ENCODE measurements at regions not wholly inside any gene's neighbourhood (a gene's known extent, or its start where the extent isn't known, plus 50 kb on each side); places are given as distances from the start of the nearest gene placed in this dataset.
"Not testable (repeated sequence)": the region's sequence is repeated elsewhere in the genome, so short reads cannot be mapped to it uniquely, and the experiment has no call there.

DNA sequence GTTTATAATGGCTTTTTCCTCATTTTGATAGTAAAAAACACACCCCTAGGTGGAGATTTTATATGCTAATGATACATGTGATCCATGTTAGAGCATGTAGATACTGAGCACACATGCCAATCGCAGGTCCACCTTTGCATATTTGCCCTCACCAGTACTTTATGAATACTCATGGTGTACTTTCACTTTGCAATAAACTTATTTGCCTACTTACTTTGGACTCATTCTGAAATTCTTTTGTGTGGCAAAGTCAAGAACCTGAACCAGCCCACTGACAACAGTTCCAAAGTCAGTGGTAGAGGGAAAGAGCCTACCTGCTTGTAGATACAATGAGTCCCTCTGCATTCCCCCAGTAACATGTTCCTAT is 58.5 kb upstream of the DHRS4 start:
- Histone ChIP-seq H3K27ac (ENCODE audit: low read length) (no peak overlapping the region), H3K4me1 (ENCODE audit: control insufficient read depth, insufficient read depth, low read length) (no peaks in the 10 kb centered on the region), H3K27me3 (ENCODE audit: control insufficient read depth, insufficient read depth, low read length) (no peaks in the 10 kb centered on the region), H3K4me3 (ENCODE audit: low read length) (no peak overlapping the region), H3K9me3 (ENCODE audit: control insufficient read depth, insufficient read depth, low read length) (no peaks in the 10 kb centered on the region), H3K36me3 (ENCODE audit: control insufficient read depth, insufficient read depth, low read length) (no peaks in the 10 kb centered on the region)
- DNase-seq (ENCODE audit: low read depth, low spot score): no peak
- WGBS (ENCODE audit: insufficient coverage, insufficient read length): no CpG with 5 or more reads among the region's 1 CpG

- no peak for DNase-seq (ENCODE audit: low read depth, low spot score)
- H3K4me3 ChIP-seq (ENCODE audit: low read length): no peak overlapping the region
- H3K36me3 ChIP-seq (ENCODE audit: control insufficient read depth, insufficient read depth, low read length): no peaks in the 10 kb centered on the region
- no peaks in the 10 kb centered on the region for H3K4me1 ChIP-seq (ENCODE audit: control insufficient read depth, insufficient read depth, low read length)
- H3K9me3 ChIP-seq (ENCODE audit: control insufficient read depth, insufficient read depth, low read length): no peaks in the 10 kb centered on the region
- no peaks in the 10 kb centered on the region for H3K27me3 ChIP-seq (ENCODE audit: control insufficient read depth, insufficient read depth, low read length)
- WGBS (ENCODE audit: insufficient coverage, insufficient read length): no CpG with 5 or more reads among the region's 3 CpGs
- H3K27ac ChIP-seq (ENCODE audit: low read length): no peak overlapping the region
Measured at GRCh38 chr14:23895480-23895879, 58.1 kb upstream of the DHRS4 start.

GRCh38 chr14:23896609-23897153 is 56.9 kb upstream of the DHRS4 start:
- H3K27ac ChIP-seq (ENCODE audit: low read length): no peak overlapping the region
- no peaks in the 10 kb centered on the region for H3K4me1 ChIP-seq (ENCODE audit: control insufficient read depth, insufficient read depth, low read length)
- no CpG with 5 or more reads among the region's 5 CpGs for WGBS (ENCODE audit: insufficient coverage, insufficient read length)
- H3K27me3 ChIP-seq (ENCODE audit: control insufficient read depth, insufficient read depth, low read length): no peaks in the 10 kb centered on the region
- H3K36me3 ChIP-seq (ENCODE audit: control insufficient read depth, insufficient read depth, low read length): no peaks in the 10 kb centered on the region
- no peaks in the 10 kb centered on the region for H3K9me3 ChIP-seq (ENCODE audit: control insufficient read depth, insufficient read depth, low read length)
- DNase-seq (ENCODE audit: low read depth, low spot score): no peak
- H3K4me3 ChIP-seq (ENCODE audit: low read length): no peak overlapping the region

- DNase-seq (ENCODE audit: low read depth, low spot score); H3K36me3 ChIP-seq (ENCODE audit: control insufficient read depth, insufficient read depth, low read length); H3K4me1 ChIP-seq (ENCODE audit: control insufficient read depth, insufficient read depth, low read length); H3K4me3 ChIP-seq (ENCODE audit: low read length); H3K27me3 ChIP-seq (ENCODE audit: control insufficient read depth, insufficient read depth, low read length); H3K9me3 ChIP-seq (ENCODE audit: control insufficient read depth, insufficient read depth, low read length); H3K27ac ChIP-seq (ENCODE audit: low read length): not testable (repeated sequence)
- no CpG with 5 or more reads among the region's 2 CpGs for WGBS (ENCODE audit: insufficient coverage, insufficient read length)
Measured at GRCh38 chr14:23897291-23897690, 56.3 kb upstream of the DHRS4 start.

DNA sequence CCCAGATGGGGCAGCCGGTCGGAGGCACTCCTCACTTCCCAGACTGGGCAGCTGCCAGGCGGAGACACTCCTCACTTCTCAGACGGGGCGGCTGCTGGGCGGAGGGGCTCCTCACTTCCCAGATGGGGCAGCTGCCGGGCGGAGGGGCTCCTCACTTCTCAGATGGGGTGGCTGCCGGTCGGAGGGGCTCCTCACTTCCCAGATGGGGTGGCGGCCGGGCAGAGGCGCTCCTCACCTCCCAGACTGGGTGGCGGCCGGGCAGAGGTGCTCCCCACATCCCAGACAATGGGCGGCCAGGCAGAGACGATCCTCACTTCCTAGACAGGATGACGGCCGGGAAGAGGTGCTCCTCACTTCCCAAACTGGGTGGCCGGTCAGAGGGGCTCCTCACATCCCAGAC is 55.2 kb upstream of the DHRS4 start:
- H3K27ac ChIP-seq (ENCODE audit: low read length); H3K36me3 ChIP-seq (ENCODE audit: control insufficient read depth, insufficient read depth, low read length); H3K9me3 ChIP-seq (ENCODE audit: control insufficient read depth, insufficient read depth, low read length); H3K4me3 ChIP-seq (ENCODE audit: low read length); DNase-seq (ENCODE audit: low read depth, low spot score); H3K27me3 ChIP-seq (ENCODE audit: control insufficient read depth, insufficient read depth, low read length); H3K4me1 ChIP-seq (ENCODE audit: control insufficient read depth, insufficient read depth, low read length): not testable (repeated sequence)
- no CpG with 5 or more reads among the region's 20 CpGs for WGBS (ENCODE audit: insufficient coverage, insufficient read length)

- no CpG with 5 or more reads among the region's 8 CpGs for WGBS (ENCODE audit: insufficient coverage, insufficient read length)
- Histone ChIP-seq H3K9me3 (ENCODE audit: control insufficient read depth, insufficient read depth, low read length) (no peaks in the 10 kb centered on the region), H3K4me3 (ENCODE audit: low read length) (no peak overlapping the region), H3K27me3 (ENCODE audit: control insufficient read depth, insufficient read depth, low read length) (no peaks in the 10 kb centered on the region), H3K4me1 (ENCODE audit: control insufficient read depth, insufficient read depth, low read length) (no peaks in the 10 kb centered on the region), H3K36me3 (ENCODE audit: control insufficient read depth, insufficient read depth, low read length) (no peaks in the 10 kb centered on the region), H3K27ac (ENCODE audit: low read length) (no peak overlapping the region)
- DNase-seq (ENCODE audit: low read depth, low spot score): no peak
Measured at GRCh38 chr14:23899788-23900187, 53.8 kb upstream of the DHRS4 start.

DNA sequence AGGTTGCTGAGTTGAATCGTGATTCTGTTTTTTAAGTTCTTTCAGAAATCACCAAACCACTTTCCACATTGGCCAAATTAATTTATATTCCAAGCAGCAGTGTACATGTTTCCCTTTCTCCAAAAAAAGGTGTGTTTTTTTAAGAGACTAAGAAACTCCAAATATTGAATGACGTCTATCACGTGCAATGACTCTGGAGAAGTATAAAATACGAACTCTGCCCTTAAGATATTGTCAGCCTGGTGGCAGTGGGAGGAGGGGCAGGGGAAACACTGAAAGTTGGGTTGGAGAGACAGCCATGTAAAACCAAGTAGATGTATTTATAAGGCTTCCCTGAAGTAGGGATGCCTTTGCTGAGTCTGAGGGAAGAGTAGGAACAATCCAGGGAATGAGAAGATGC is 50.1 kb upstream of the DHRS4 start:
- Histone ChIP-seq H3K27me3 (ENCODE audit: control insufficient read depth, insufficient read depth, low read length) (no peaks in the 10 kb centered on the region), H3K27ac (ENCODE audit: low read length) (no peak overlapping the region), H3K4me1 (ENCODE audit: control insufficient read depth, insufficient read depth, low read length) (no peaks in the 10 kb centered on the region), H3K36me3 (ENCODE audit: control insufficient read depth, insufficient read depth, low read length) (no peaks in the 10 kb centered on the region), H3K4me3 (ENCODE audit: low read length) (no peak overlapping the region), H3K9me3 (ENCODE audit: control insufficient read depth, insufficient read depth, low read length) (no peaks in the 10 kb centered on the region)
- WGBS (ENCODE audit: insufficient coverage, insufficient read length): no CpG with 5 or more reads among the region's 4 CpGs
- no peak for DNase-seq (ENCODE audit: low read depth, low spot score)

Data from iPS DF 6.9 (cell line).